ENCODE measurements at regions not wholly inside any gene's neighbourhood (a gene's known extent, or its start where the extent isn't known, plus 50 kb on each side); places are given as distances from the start of the nearest gene placed in this dataset.
"Not testable (repeated sequence)": the region's sequence is repeated elsewhere in the genome, so short reads cannot be mapped to it uniquely, and the experiment has no call there.

GRCh38 chr6:34646714-34647113 is 49.9 kb downstream of the ILRUN start:
- DNase-seq (ENCODE audit: low spot score), result no peak
- TF ChIP-seq, protein P1, sequence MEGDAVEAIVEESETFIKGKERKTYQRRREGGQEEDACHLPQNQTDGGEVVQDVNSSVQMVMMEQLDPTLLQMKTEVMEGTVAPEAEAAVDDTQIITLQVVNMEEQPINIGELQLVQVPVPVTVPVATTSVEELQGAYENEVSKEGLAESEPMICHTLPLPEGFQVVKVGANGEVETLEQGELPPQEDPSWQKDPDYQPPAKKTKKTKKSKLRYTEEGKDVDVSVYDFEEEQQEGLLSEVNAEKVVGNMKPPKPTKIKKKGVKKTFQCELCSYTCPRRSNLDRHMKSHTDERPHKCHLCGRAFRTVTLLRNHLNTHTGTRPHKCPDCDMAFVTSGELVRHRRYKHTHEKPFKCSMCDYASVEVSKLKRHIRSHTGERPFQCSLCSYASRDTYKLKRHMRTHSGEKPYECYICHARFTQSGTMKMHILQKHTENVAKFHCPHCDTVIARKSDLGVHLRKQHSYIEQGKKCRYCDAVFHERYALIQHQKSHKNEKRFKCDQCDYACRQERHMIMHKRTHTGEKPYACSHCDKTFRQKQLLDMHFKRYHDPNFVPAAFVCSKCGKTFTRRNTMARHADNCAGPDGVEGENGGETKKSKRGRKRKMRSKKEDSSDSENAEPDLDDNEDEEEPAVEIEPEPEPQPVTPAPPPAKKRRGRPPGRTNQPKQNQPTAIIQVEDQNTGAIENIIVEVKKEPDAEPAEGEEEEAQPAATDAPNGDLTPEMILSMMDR (IDR thresholded peaks at IDR 0.05), result no peak
- Histone ChIP-seq H3K27ac (no peak overlapping the region), H3K4me3 (no peak overlapping the region)

- DNase-seq (ENCODE audit: low spot score), result no peak
- H3K4me3 ChIP-seq, result no peak overlapping the region
- no peak overlapping the region for H3K27ac ChIP-seq
- TF ChIP-seq, protein P1 (IDR thresholded peaks at IDR 0.05), result no peak
Measured at GRCh38 chr6:34645627-34646026, 50.9 kb downstream of the ILRUN start.

- Histone ChIP-seq H3K27ac (no peak overlapping the region), H3K4me3 (no peak overlapping the region)
- TF ChIP-seq, protein P1 (IDR thresholded peaks at IDR 0.05), result no peak
- DNase-seq (ENCODE audit: low spot score), result no peak
Measured at GRCh38 chr6:34644716-34645115, 51.9 kb downstream of the ILRUN start.

DNA sequence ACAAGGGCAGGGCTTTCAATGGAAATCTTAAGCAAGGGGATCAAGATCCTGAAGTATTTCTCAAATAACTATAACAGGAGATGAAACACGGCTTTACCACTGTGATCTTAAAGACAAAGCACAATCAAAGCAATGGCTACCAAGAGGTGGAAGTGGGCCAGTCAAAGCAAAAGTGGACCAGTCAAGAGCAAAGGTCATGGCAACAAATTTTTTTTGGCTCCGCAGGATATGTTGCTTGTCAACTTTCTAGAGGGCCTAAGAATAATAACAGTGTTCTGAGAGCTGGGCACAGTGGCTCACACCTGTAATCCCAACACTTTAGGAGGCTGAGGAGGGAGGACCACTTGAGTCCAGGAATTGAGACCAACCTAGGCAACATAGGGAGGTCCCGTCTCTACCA is 54.1 kb downstream of the ILRUN start:
- TF ChIP-seq, protein P1 (IDR thresholded peaks at IDR 0.05), result no peak
- Histone ChIP-seq H3K4me3 (no peak overlapping the region), H3K27ac (no peak overlapping the region)
- no peak for DNase-seq (ENCODE audit: low spot score)

GRCh38 chr6:34640074-34640849 is 56.3 kb downstream of the ILRUN start:
- DNase-seq (ENCODE audit: low spot score); H3K27ac ChIP-seq; H3K4me3 ChIP-seq: not testable (repeated sequence)

DNA sequence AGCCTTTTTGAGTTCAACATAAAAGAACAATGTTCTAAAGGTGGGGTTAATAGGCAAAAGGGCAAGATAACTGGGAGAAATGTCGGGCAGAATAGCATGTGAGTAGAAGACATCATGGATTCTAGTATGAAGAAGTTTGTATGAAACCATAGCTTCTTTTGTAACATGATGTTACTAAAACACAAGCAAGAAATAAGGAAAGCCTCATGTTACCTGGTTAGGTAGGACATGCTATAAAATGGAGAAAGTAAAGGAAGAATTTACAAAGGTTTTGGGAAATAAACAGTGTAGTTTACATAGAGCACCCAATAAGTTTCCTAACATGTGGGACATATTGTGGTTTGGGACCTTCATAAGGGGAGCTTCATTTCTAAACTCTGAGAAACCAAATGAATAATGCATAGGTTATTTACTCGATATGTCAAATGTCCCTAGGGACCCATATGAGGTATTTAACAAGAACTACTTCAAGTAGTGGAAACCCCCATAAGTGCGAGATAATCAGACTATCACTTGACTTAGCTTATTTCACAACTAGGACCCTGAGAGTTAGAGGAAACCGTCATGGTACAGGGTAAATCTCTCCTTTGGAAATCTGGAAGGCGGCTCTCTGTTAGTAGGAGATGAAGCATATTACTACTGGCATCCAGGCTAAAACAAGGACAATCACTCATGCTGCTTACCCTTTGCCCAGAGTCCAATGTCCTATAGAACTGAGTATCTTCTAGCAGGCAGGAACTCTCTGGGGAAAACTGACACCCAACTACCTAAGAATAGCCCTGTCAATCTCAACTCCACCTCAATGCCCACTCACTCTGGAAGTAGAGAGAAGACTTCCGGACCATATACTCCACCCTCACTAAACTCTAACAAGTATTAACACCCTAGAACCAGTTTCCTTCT is 57.5 kb downstream of the ILRUN start:
- no peak overlapping the region for H3K27ac ChIP-seq
- no peak overlapping the region for H3K4me3 ChIP-seq
- TF ChIP-seq, protein P1 (IDR thresholded peaks at IDR 0.05), result no peak
- no peak for DNase-seq (ENCODE audit: low spot score)

- TF ChIP-seq, protein P1 (IDR thresholded peaks at IDR 0.05), result no peak
- no peak overlapping the region for H3K27ac ChIP-seq
- no peak for DNase-seq (ENCODE audit: low spot score)
- H3K4me3 ChIP-seq, result no peak overlapping the region
Measured at GRCh38 chr6:34633785-34634184, 62.8 kb downstream of the ILRUN start.

Measured in coronary artery (tissue), 2 donors.